Activated naive CD4-positive, alpha-beta T cell treated with anti-CD3 and anti-CD28 coated beads for 36 hours (primary cell): ENCODE measurements at regions not wholly inside any gene's neighbourhood (a gene's known extent, or its start where the extent isn't known, plus 50 kb on each side); places are given as distances from the start of the nearest gene placed in this dataset.
"Not testable (repeated sequence)": the region's sequence is repeated elsewhere in the genome, so short reads cannot be mapped to it uniquely, and the experiment has no call there.

ENCODE experiments used
- CTCF ChIA-PET: fragments of 350-600 bp; sonication (Branson Sonifier 250); formaldehyde crosslinking; loops from one replicate; lab custom pipeline; 2021; ENCODE audit warnings: antibody characterized with exemption; lab: Charles Lee
- DNase-seq: peaks from one replicate; pipeline ENCODE4 v3.0.0-alpha.2; 2020
- H3K27ac Mint-ChIP-seq: one replicate; pipeline ENCODE4 v1.8.0; 2021; ENCODE audit warnings: mild to moderate bottlenecking, mixed read lengths
- H3K27me3 Mint-ChIP-seq: one replicate; pipeline ENCODE4 v1.8.0; 2021; ENCODE audit warnings: low read depth, mixed read lengths
- H3K36me3 Mint-ChIP-seq: one replicate; pipeline ENCODE4 v1.8.0; 2021; ENCODE audit warnings: low read depth, mixed read lengths
- H3K4me1 Mint-ChIP-seq: one replicate; pipeline ENCODE4 v1.8.0; 2021; ENCODE audit warnings: low read depth, mixed read lengths
- H3K4me3 Mint-ChIP-seq: one replicate; pipeline ENCODE4 v1.8.0; 2021; ENCODE audit warnings: mild to moderate bottlenecking, moderate library complexity, mixed read lengths
- H3K9me3 Mint-ChIP-seq: one replicate; pipeline ENCODE4 v1.8.0; 2021; ENCODE audit warnings: mixed read lengths
- intact Hi-C: fragments of 100-400 bp; cut with micrococcal nuclease; formaldehyde crosslinking; loops from one replicate; pipeline ENCODE4 v1.15.1; 2023

GRCh38 chr4:59728496-59728895, 1471.6 kb upstream of the ADGRL3 start:
- CTCF ChIA-PET: no interaction called here
- intact Hi-C loops: no loop called here
- Mint-ChIP-seq H3K4me3 (no peak overlapping the region), H3K4me1 (no peaks in the 10 kb centered on the region), H3K36me3 (no peaks in the 10 kb centered on the region), H3K9me3 (peaks cover 8% of the 10 kb centered on the region), H3K27me3 (no peaks in the 10 kb centered on the region), H3K27ac (no peak overlapping the region)
- no peak for DNase-seq

- H3K4me1 Mint-ChIP-seq: no peaks in the 10 kb centered on the region
- no peaks in the 10 kb centered on the region for H3K36me3 Mint-ChIP-seq
- CTCF ChIA-PET: no interaction called here
- DNase-seq: no peak
- H3K27me3 Mint-ChIP-seq: no peaks in the 10 kb centered on the region
- no peak overlapping the region for H3K27ac Mint-ChIP-seq
- H3K4me3 Mint-ChIP-seq: no peak overlapping the region
- peaks cover 7% of the 10 kb centered on the region for H3K9me3 Mint-ChIP-seq
- intact Hi-C loops: no loop called here
These were observed 1470.8 kb upstream of the ADGRL3 start for GRCh38 chr4:59729321-59729720.

DNA sequence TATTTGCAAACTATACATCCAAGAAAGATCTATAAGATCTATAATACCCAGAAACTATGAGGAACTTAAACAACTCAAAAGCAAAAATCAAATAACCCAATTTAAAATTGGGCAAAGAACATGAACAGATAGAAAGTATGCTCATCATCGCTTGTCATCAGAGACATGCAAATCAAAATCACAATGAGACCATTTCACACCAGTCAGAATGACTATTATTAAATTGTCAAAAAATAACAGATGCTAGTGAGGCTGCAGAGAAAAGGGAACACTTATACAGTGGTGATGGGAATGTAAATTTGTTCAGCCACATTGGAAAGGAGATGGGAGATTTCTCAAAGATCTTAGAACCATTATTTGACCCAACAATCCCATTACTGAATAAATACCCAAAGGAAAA, 1451.7 kb upstream of the ADGRL3 start:
- Mint-ChIP-seq H3K27ac (no peak overlapping the region), H3K36me3 (no peaks in the 10 kb centered on the region), H3K27me3 (no peaks in the 10 kb centered on the region), H3K4me1 (no peaks in the 10 kb centered on the region), H3K4me3 (no peak overlapping the region), H3K9me3 (peaks cover 5% of the 10 kb centered on the region)
- no peak for DNase-seq
- CTCF ChIA-PET: no interaction called here
- intact Hi-C loops: no loop called here

DNA sequence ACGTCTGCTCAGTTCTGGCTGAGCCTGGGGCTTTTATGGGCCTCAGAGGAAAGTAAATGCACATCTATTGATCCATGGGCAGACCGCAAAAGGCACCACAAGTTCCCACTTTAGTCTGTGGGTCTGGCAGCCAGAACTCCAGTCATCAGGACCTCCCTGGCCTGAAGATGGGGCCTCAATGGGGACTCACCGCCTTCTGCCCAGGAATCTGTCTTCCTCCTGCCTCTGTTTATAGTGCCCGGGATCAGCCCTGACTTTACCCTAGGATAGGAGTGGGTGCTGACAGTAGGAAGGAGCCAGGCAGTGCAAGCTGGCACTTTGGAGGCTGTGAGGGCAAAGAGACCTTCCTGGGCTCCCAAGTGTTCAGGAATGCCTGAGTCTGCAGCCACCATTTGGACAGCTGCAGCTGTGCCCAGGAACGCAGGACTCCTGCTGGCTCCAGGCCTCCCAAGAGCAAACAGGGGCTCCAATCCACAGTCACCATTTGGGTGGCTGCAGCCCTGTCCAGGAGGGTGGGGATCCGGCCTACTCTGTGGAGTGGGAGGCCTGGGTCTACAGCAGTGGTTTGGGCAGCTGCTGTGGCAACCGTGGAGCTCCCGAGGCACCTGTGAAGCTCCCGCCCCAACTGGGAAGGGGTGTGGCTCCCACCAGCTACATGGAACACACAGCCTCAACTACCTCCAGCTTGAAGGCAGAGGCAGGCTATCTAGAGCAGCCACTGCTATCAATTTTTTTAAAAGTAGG, 1440.9 kb upstream of the ADGRL3 start:
- Mint-ChIP-seq H3K4me3 (no peak overlapping the region), H3K27me3 (no peaks in the 10 kb centered on the region), H3K9me3 (peaks cover 5% of the 10 kb centered on the region), H3K36me3 (no peaks in the 10 kb centered on the region), H3K4me1 (no peaks in the 10 kb centered on the region), H3K27ac (no peak overlapping the region)
- CTCF ChIA-PET: no interaction called here
- DNase-seq: no peak
- intact Hi-C loops: no loop called here

GRCh38 chr4:59762344-59762743, 1437.8 kb upstream of the ADGRL3 start:
- no peak for DNase-seq
- no peaks in the 10 kb centered on the region for H3K27me3 Mint-ChIP-seq
- H3K4me1 Mint-ChIP-seq: no peaks in the 10 kb centered on the region
- H3K36me3 Mint-ChIP-seq: no peaks in the 10 kb centered on the region
- intact Hi-C loops: no loop called here
- no peaks in the 10 kb centered on the region for H3K9me3 Mint-ChIP-seq
- CTCF ChIA-PET: no interaction called here
- H3K4me3 Mint-ChIP-seq: no peak overlapping the region
- no peak overlapping the region for H3K27ac Mint-ChIP-seq

GRCh38 chr4:59770601-59771264, 1429.4 kb upstream of the ADGRL3 start:
- CTCF ChIA-PET: no interaction called here
- intact Hi-C loops: no loop called here
- no peak for DNase-seq
- Mint-ChIP-seq H3K27ac (no peak overlapping the region), H3K36me3 (no peaks in the 10 kb centered on the region), H3K4me3 (no peak overlapping the region), H3K9me3 (peaks cover 2% of the 10 kb centered on the region), H3K4me1 (no peaks in the 10 kb centered on the region), H3K27me3 (no peaks in the 10 kb centered on the region)

DNA sequence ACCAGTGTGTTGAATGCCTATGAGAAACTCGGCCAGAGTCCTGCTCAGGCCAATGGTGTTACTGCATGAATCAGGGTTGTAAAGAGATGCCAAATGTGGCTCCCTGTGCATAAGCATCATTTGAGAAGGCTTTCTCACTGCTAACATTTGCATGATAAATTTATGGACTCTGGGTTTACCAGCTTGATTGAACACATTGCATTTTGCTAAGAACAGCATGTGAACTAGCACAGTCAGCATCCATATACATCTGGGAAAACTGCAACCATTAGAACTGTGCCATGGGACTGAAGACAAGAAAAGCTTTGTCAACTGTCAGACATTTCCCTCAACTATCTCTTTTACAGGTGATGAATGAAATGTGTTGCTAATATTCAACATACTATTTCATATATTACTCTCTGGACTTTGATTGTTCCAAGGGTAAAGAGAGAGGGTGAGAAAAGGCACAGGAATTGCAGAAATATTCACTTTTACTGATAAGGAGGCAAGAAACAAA, 1427.4 kb upstream of the ADGRL3 start:
- Mint-ChIP-seq H3K27ac (no peak overlapping the region), H3K4me1 (no peaks in the 10 kb centered on the region), H3K9me3 (peaks cover 2% of the 10 kb centered on the region), H3K36me3 (no peaks in the 10 kb centered on the region), H3K4me3 (no peak overlapping the region), H3K27me3 (no peaks in the 10 kb centered on the region)
- intact Hi-C loops: no loop called here
- no peak for DNase-seq
- CTCF ChIA-PET: no interaction called here

DNA sequence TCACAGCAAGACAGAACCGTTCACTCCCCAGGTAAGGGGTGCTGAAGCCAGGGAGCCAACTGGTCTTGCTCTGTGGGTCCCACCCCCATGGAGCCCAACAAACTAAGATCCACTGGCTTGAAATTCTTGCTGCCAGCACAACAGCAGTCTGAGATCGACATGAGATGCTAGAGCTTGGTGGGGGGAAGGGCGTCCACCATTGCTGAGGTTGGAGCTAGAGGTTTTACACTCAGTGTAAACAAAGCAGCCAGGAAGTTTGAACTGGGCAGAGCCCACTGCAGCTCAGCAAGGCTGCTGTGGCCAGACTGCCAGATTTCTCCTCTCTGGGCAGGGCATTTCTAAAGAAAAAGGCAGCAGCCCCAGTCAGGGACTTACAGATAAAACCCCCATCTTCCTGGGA, 1419.9 kb upstream of the ADGRL3 start:
- DNase-seq, intact Hi-C loops, H3K27me3 Mint-ChIP-seq, H3K4me3 Mint-ChIP-seq, H3K36me3 Mint-ChIP-seq, H3K4me1 Mint-ChIP-seq, H3K27ac Mint-ChIP-seq, CTCF ChIA-PET: not testable (repeated sequence)
- peaks cover 11% of the 10 kb centered on the region for H3K9me3 Mint-ChIP-seq

DNA sequence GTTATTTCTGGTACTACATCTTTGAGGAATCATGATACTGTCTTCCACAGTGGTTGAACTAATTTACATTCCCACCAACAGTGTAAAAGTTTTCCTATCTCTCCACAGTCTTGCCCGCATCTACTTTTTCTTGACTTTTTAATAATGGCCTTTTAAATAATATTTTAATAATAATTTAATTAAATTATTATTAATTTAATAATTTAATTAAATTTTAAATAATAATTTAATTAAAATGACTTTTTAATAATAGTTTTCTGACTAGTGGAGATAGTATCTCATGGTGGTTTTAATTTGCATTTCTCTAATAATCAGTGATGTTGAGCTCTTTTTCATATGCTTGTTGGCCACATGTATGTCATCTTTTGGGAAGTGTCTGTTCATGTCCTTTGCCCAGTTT, 1395.0 kb upstream of the ADGRL3 start:
- Mint-ChIP-seq H3K4me3 (no peak overlapping the region), H3K27me3 (no peaks in the 10 kb centered on the region), H3K27ac (no peak overlapping the region), H3K9me3 (peaks cover 12% of the 10 kb centered on the region), H3K36me3 (no peaks in the 10 kb centered on the region), H3K4me1 (no peaks in the 10 kb centered on the region)
- DNase-seq: no peak
- intact Hi-C loops: no loop called here
- CTCF ChIA-PET: no interaction called here

DNA sequence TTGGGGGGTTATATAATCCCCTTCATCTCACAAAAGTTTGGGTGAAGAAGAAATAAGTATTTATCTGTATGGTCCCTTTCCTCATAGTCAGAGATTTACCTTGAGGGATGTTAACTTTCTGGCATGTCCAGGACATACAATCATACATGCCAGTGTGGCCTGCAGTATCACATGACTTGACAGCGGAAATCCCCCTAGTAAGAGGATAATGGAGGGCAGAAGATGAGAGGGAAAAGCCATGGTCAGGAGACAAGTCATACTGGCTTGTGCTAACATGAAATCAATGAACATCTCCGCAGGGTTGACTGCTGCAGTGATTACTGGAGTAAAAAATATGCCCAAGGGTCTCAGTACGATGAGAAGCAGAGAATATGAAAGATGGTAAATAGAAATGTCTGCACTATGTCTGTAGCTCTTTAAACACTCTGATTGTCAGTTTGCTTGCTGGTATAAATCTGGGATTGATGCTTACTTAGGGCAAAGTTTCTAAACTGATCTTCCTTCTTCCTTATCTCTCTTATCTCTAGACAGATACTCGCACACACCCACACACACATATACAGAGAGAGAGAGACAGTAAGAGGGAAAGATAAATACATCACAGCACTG, 1385.6 kb upstream of the ADGRL3 start:
- CTCF ChIA-PET: no interaction called here
- intact Hi-C loops: no loop called here
- Mint-ChIP-seq H3K36me3 (no peaks in the 10 kb centered on the region), H3K4me3 (no peak overlapping the region), H3K4me1 (no peaks in the 10 kb centered on the region), H3K27ac (no peak overlapping the region), H3K9me3 (peaks cover 3% of the 10 kb centered on the region), H3K27me3 (no peaks in the 10 kb centered on the region)
- DNase-seq: no peak

DNA sequence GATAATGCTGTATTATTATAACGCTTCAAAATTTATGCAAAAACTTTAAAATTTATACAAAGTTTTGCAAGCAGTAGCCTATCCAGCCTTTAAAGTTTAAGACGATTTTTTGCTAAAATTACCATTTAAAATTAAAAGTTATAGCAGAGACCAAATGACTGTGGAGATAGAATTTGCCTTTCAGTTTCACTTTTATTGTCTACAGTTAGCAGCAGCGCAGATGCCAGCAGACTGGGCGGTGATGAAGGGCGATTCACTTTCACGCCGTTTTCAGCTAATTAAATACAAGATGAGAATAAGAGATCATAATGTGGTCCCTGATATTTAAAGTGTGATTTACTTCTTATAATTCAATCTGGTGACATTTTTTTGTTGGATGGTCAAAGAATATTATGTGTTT, 1381.5 kb upstream of the ADGRL3 start:
- H3K36me3 Mint-ChIP-seq: no peaks in the 10 kb centered on the region
- H3K27ac Mint-ChIP-seq: no peak overlapping the region
- H3K4me3 Mint-ChIP-seq: no peak overlapping the region
- no peaks in the 10 kb centered on the region for H3K27me3 Mint-ChIP-seq
- no peaks in the 10 kb centered on the region for H3K4me1 Mint-ChIP-seq
- intact Hi-C loops: no loop called here
- DNase-seq: no peak
- CTCF ChIA-PET: no interaction called here
- peaks cover 3% of the 10 kb centered on the region for H3K9me3 Mint-ChIP-seq

- Mint-ChIP-seq H3K27me3 (no peaks in the 10 kb centered on the region), H3K4me3 (no peak overlapping the region), H3K27ac (no peak overlapping the region), H3K4me1 (no peaks in the 10 kb centered on the region), H3K36me3 (no peaks in the 10 kb centered on the region), H3K9me3 (no peaks in the 10 kb centered on the region)
- DNase-seq: no peak
- CTCF ChIA-PET: no interaction called here
- intact Hi-C loops: no loop called here
These were observed 1376.8 kb upstream of the ADGRL3 start for GRCh38 chr4:59823311-59823710.

DNA sequence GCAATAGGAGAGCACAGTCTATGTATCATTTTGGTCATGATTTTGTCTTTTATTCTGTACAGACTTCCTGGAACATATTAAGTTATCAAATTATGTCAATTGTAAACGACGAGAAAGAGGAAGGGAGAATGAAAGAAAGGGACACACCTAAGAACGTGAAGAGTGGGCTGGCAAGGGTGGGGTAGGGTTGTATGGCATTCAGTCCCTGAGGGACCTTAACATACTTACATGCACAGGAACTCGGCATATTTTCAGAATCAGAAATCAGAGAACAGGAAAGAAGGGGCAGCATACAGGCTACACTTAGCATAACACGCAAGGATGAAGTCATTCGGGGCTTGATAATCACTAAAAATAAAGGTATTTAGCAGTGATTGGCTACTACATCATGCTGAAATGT, 1375.0 kb upstream of the ADGRL3 start:
- intact Hi-C loops: no loop called here
- DNase-seq: no peak
- H3K9me3 Mint-ChIP-seq: no peaks in the 10 kb centered on the region
- H3K27ac Mint-ChIP-seq: no peak overlapping the region
- no peaks in the 10 kb centered on the region for H3K36me3 Mint-ChIP-seq
- CTCF ChIA-PET: no interaction called here
- no peaks in the 10 kb centered on the region for H3K4me1 Mint-ChIP-seq
- no peaks in the 10 kb centered on the region for H3K27me3 Mint-ChIP-seq
- no peak overlapping the region for H3K4me3 Mint-ChIP-seq
